Liver (tissue), 8 donors: ENCODE measurements at regions not wholly inside any gene's neighbourhood (a gene's known extent, or its start where the extent isn't known, plus 50 kb on each side); places are given as distances from the start of the nearest gene placed in this dataset.

Experiments
- DNase-seq: peaks from one replicate; pipeline ENCODE4 v3.0.0-alpha.2; 2017; ENCODE audit warnings: low spot score
- H3K27ac ChIP-seq, 2 donors: one replicate each; pipeline ENCODE4 v1.7.0; 2013; ENCODE audit warnings: inconsistent platforms in 2 of 2, low read length in 2 of 2, control low read depth in 1 of 2, low read depth in 1 of 2, mild to moderate bottlenecking in 1 of 2
- H3K27me3 ChIP-seq, 4 donors: one replicate each; pipeline versions ENCODE4 v1.6.1 to v1.7.0; 2013; ENCODE audit warnings: low read length in 3 of 4, inconsistent platforms in 1 of 4, mild to moderate bottlenecking in 1 of 4, moderate library complexity in 1 of 4; ENCODE audit not compliant: control insufficient read depth in 4 of 4, insufficient read depth in 4 of 4
- H3K36me3 ChIP-seq, 4 donors: one replicate each; pipeline versions ENCODE4 v1.6.1 to v1.7.0; 2013; ENCODE audit warnings: low read length in 3 of 4, mild to moderate bottlenecking in 3 of 4, low read depth in 1 of 4, moderate library complexity in 1 of 4; ENCODE audit not compliant: control insufficient read depth in 4 of 4, insufficient read depth in 3 of 4
- H3K4me1 ChIP-seq, 4 donors: one replicate each; pipeline versions ENCODE4 v1.6.1 to v1.7.0; 2013; ENCODE audit warnings: low read length in 3 of 4, mild to moderate bottlenecking in 3 of 4, moderate library complexity in 1 of 4; ENCODE audit not compliant: control insufficient read depth in 4 of 4, insufficient read depth in 4 of 4
- H3K4me3 ChIP-seq, 3 donors: one replicate each; pipeline versions ENCODE4 v1.6.1 to v1.7.0; 2013; ENCODE audit warnings: low read length in 3 of 3, control low read depth in 1 of 3, low read depth in 1 of 3, mild to moderate bottlenecking in 1 of 3
- H3K9ac ChIP-seq, 2 donors: one replicate each; pipeline ENCODE4 v1.7.0; 2013; ENCODE audit warnings: low read length in 2 of 2, mild to moderate bottlenecking in 2 of 2, moderate library complexity in 2 of 2, control low read depth in 1 of 2, low read depth in 1 of 2
- H3K9me3 ChIP-seq, 4 donors: one replicate each; pipeline versions ENCODE4 v1.6.1 to v1.7.0; 2013; ENCODE audit warnings: low read length in 3 of 4; ENCODE audit not compliant: control insufficient read depth in 4 of 4
- FOXA1 ChIP-seq: IDR thresholded peaks from 2 replicates; pipeline ENCODE4 v1.6.1; 2016; ENCODE audit warnings: antibody characterized with exemption
- FOXA2 ChIP-seq: IDR thresholded peaks from 2 replicates; pipeline ENCODE4 v1.6.1; 2016; ENCODE audit warnings: antibody characterized with exemption
- GABPA ChIP-seq, 2 donors: IDR thresholded peaks in 1 of 2; conservative IDR thresholded peaks in 1 of 2; 2 replicates each; pipeline ENCODE4 v1.6.1; 2016; ENCODE audit warnings: antibody characterized with exemption in 2 of 2, mild to moderate bottlenecking in 1 of 2, moderate library complexity in 1 of 2
- HNF4A ChIP-seq, 2 donors: conservative IDR thresholded peaks; 2 replicates each; pipeline ENCODE4 v1.6.1; 2016; ENCODE audit warnings: antibody characterized with exemption in 2 of 2, mild to moderate bottlenecking in 2 of 2
- HNF4G ChIP-seq: IDR thresholded peaks from 2 replicates; pipeline ENCODE4 v1.6.1; 2016; ENCODE audit warnings: antibody characterized with exemption
- NR2F2 ChIP-seq: IDR thresholded peaks from 2 replicates; pipeline ENCODE4 v1.6.1; 2016; ENCODE audit warnings: antibody characterized with exemption
- RAD21 ChIP-seq, 2 donors: IDR thresholded peaks; 2 replicates each; pipeline ENCODE4 v1.6.1; 2016; ENCODE audit warnings: antibody characterized with exemption in 2 of 2, mild to moderate bottlenecking in 2 of 2
- RXRA ChIP-seq, 2 donors: IDR thresholded peaks; 2 replicates each; pipeline ENCODE4 v1.6.1; 2017 to 2018; ENCODE audit warnings: antibody characterized with exemption in 2 of 2, mild to moderate bottlenecking in 1 of 2
- SP1 ChIP-seq: IDR thresholded peaks from 2 replicates; pipeline ENCODE4 v1.6.1; 2018; ENCODE audit warnings: antibody characterized with exemption, mild to moderate bottlenecking
- YY1 ChIP-seq: IDR thresholded peaks from 2 replicates; pipeline ENCODE4 v1.6.1; 2016; ENCODE audit warnings: antibody characterized with exemption, mild to moderate bottlenecking
- WGBS: extraction: QIAGEN DNeasy Blood & Tissue Kit; methylation state at CpG from one replicate; pipeline ENCODE4 v1.1.7; 2013; 5-methylcytosine and 5-hydroxymethylcytosine counted together
- TF ChIP-seq, protein P1 (sequence below): IDR thresholded peaks from 2 replicates; pipeline ENCODE4 v1.6.1; 2016; ENCODE audit warnings: antibody characterized with exemption
- TF ChIP-seq, protein P2 (sequence below): fragments of 150-350 bp; IDR thresholded peaks from 2 replicates; pipeline ENCODE4 v1.5.1; 2017; ENCODE audit warnings: improper control_type of control experiment, low read depth, low read length; ENCODE audit not compliant: missing input control
- TF ChIP-seq, protein P3 (sequence below): IDR thresholded peaks from 2 replicates; pipeline ENCODE4 v1.6.1; 2016; ENCODE audit warnings: antibody characterized with exemption
- TF ChIP-seq, protein P4 (sequence below): IDR thresholded peaks from 2 replicates; pipeline ENCODE4 v1.6.1; 2016; ENCODE audit warnings: antibody characterized with exemption, mild to moderate bottlenecking
- TF ChIP-seq, protein P5 (sequence below): IDR thresholded peaks from 2 replicates; pipeline ENCODE4 v1.6.1; 2016; ENCODE audit warnings: antibody characterized with exemption
- donor health status: healthy.
- donor health status: healthy.
- donor health status: healthy.
- donor health status: healthy.
- donor health status: healthy.

DNA sequence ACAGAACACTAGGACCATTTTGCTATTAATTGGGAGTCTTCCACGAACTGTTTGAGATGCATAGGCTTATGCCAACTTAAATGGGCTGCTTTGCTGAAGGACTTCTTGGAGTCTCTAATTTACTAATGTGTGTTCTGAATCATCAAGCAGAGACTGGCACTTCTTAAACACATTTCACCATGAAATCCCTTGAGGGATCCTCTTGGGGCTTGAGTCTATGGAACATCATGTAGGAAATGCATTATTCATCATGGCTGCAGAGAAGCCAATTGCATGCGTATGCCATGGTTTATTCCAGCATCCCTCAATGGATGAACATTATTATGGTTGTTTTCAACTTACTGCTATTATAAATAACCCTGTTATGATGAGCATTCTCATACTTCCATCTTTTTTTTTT, 73.4 kb downstream of the FGD2 start:
- Histone ChIP-seq H3K27ac (no peak overlapping the region), H3K4me3 (no peak overlapping the region), H3K9me3 (no peaks in the 10 kb centered on the region), H3K9ac (no peak overlapping the region), H3K36me3 (no peaks in the 10 kb centered on the region), H3K4me1 (peaks cover 16 to 39% (median 25%) of the 10 kb centered on the region in 4 donors), H3K27me3 (no peaks in the 10 kb centered on the region)
- WGBS = 99% methylated on average over 2 of the region's 2 CpGs
- DNase-seq = no peak
- no peak for TF ChIP-seq RAD21 (IDR thresholded peaks at IDR 0.05)
- TF ChIP-seq, protein P1, sequence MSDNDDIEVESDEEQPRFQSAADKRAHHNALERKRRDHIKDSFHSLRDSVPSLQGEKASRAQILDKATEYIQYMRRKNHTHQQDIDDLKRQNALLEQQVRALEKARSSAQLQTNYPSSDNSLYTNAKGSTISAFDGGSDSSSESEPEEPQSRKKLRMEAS = no peak
- TF ChIP-seq GABPA (IDR thresholded peaks at IDR 0.05 in 1 of 2, conservative IDR thresholded peaks at IDR 0.05 in 1 of 2) = no peak
- TF ChIP-seq RXRA (IDR thresholded peaks at IDR 0.05) = no peak
- TF ChIP-seq, protein P2, sequence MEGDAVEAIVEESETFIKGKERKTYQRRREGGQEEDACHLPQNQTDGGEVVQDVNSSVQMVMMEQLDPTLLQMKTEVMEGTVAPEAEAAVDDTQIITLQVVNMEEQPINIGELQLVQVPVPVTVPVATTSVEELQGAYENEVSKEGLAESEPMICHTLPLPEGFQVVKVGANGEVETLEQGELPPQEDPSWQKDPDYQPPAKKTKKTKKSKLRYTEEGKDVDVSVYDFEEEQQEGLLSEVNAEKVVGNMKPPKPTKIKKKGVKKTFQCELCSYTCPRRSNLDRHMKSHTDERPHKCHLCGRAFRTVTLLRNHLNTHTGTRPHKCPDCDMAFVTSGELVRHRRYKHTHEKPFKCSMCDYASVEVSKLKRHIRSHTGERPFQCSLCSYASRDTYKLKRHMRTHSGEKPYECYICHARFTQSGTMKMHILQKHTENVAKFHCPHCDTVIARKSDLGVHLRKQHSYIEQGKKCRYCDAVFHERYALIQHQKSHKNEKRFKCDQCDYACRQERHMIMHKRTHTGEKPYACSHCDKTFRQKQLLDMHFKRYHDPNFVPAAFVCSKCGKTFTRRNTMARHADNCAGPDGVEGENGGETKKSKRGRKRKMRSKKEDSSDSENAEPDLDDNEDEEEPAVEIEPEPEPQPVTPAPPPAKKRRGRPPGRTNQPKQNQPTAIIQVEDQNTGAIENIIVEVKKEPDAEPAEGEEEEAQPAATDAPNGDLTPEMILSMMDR = no peak
- TF ChIP-seq, protein P3, sequence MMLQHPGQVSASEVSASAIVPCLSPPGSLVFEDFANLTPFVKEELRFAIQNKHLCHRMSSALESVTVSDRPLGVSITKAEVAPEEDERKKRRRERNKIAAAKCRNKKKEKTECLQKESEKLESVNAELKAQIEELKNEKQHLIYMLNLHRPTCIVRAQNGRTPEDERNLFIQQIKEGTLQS = no peak
- no peak for TF ChIP-seq FOXA2
- no peak for TF ChIP-seq SP1
- TF ChIP-seq, protein P4, sequence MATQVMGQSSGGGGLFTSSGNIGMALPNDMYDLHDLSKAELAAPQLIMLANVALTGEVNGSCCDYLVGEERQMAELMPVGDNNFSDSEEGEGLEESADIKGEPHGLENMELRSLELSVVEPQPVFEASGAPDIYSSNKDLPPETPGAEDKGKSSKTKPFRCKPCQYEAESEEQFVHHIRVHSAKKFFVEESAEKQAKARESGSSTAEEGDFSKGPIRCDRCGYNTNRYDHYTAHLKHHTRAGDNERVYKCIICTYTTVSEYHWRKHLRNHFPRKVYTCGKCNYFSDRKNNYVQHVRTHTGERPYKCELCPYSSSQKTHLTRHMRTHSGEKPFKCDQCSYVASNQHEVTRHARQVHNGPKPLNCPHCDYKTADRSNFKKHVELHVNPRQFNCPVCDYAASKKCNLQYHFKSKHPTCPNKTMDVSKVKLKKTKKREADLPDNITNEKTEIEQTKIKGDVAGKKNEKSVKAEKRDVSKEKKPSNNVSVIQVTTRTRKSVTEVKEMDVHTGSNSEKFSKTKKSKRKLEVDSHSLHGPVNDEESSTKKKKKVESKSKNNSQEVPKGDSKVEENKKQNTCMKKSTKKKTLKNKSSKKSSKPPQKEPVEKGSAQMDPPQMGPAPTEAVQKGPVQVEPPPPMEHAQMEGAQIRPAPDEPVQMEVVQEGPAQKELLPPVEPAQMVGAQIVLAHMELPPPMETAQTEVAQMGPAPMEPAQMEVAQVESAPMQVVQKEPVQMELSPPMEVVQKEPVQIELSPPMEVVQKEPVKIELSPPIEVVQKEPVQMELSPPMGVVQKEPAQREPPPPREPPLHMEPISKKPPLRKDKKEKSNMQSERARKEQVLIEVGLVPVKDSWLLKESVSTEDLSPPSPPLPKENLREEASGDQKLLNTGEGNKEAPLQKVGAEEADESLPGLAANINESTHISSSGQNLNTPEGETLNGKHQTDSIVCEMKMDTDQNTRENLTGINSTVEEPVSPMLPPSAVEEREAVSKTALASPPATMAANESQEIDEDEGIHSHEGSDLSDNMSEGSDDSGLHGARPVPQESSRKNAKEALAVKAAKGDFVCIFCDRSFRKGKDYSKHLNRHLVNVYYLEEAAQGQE = no peak

- H3K36me3 ChIP-seq = no peaks in the 10 kb centered on the region
- peaks cover 11 to 32% (median 20%) of the 10 kb centered on the region in 4 donors for H3K4me1 ChIP-seq
- H3K27ac ChIP-seq = no peak overlapping the region
- no peak overlapping the region for H3K9ac ChIP-seq
- H3K4me3 ChIP-seq = no peak overlapping the region
- no peaks in the 10 kb centered on the region for H3K27me3 ChIP-seq
- TF ChIP-seq YY1 (no peak), HNF4A (conservative IDR thresholded peaks at IDR 0.05) (no peak), FOXA1 (no peak), RAD21 (IDR thresholded peaks at IDR 0.05) (no peak), FOXA2 (no peak), HNF4G (no peak), NR2F2 (no peak)
- TF ChIP-seq, protein P4 = no peak
- TF ChIP-seq, protein P1 = no peak
- TF ChIP-seq, protein P3 = no peak
- TF ChIP-seq, protein P5, sequence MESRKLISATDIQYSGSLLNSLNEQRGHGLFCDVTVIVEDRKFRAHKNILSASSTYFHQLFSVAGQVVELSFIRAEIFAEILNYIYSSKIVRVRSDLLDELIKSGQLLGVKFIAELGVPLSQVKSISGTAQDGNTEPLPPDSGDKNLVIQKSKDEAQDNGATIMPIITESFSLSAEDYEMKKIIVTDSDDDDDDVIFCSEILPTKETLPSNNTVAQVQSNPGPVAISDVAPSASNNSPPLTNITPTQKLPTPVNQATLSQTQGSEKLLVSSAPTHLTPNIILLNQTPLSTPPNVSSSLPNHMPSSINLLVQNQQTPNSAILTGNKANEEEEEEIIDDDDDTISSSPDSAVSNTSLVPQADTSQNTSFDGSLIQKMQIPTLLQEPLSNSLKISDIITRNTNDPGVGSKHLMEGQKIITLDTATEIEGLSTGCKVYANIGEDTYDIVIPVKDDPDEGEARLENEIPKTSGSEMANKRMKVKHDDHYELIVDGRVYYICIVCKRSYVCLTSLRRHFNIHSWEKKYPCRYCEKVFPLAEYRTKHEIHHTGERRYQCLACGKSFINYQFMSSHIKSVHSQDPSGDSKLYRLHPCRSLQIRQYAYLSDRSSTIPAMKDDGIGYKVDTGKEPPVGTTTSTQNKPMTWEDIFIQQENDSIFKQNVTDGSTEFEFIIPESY = no peak
- no peak for DNase-seq
- no peaks in the 10 kb centered on the region for H3K9me3 ChIP-seq
- 88% methylated on average over 7 of the region's 7 CpGs for WGBS
Measured at GRCh38 chr6:37081042-37081607, 75.7 kb downstream of the FGD2 start.
